ENCODE measurements at regions not wholly inside any gene's neighbourhood (a gene's known extent, or its start where the extent isn't known, plus 50 kb on each side); places are given as distances from the start of the nearest gene placed in this dataset.

DNA sequence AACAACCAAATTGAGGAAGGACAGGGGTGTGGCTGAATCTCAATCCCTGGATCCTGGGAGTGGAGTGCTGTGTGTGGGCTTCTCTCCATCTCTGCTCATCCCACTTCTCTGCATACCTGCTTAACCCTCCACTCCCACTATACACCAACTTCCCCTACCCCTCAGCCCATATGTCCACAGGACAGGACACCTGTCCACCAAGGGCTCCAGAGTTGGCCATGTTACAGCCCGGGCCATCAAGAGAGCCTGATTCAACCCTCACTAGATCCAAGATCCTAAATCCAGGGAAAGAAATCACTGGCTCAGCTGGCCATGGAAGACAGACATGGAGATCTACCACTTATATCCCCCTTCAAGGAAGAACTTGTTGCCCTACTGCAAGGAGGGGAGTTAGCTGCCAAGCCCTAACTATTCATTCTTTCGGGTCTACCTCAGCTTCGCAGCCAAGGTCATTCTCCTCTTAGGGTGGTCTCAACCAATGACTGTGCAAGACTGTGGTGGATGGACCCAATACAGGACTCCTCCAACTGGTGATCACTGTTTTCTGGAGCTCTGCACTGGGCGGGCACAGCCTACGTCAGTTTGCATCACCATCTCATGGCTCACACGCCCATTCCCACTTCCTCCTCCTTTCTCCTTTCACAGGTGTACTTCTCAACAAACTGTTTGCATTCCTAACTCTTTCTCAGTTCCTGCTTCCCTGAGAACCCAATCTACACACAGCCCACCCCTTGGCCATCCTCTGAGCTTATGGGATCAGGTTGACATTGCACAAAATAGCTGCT, 53.7 kb upstream of the ZBTB43 start:
- peaks cover 22% of the 10 kb centered on the region for H3K4me1 Mint-ChIP-seq (ENCODE audit: low read depth)
- H3K27me3 Mint-ChIP-seq (ENCODE audit: low read depth), result peaks cover 3% of the 10 kb centered on the region
- H3K4me3 Mint-ChIP-seq (ENCODE audit: low read depth), result no peak overlapping the region
- H3K27ac Mint-ChIP-seq, result no peak overlapping the region
- no peaks in the 10 kb centered on the region for H3K9me3 Mint-ChIP-seq
- no peak for DNase-seq (ENCODE audit: low spot score)
- intact Hi-C loops (cut with micrococcal nuclease), result no loop called here
- no peaks in the 10 kb centered on the region for H3K36me3 Mint-ChIP-seq (ENCODE audit: low read depth)

DNA sequence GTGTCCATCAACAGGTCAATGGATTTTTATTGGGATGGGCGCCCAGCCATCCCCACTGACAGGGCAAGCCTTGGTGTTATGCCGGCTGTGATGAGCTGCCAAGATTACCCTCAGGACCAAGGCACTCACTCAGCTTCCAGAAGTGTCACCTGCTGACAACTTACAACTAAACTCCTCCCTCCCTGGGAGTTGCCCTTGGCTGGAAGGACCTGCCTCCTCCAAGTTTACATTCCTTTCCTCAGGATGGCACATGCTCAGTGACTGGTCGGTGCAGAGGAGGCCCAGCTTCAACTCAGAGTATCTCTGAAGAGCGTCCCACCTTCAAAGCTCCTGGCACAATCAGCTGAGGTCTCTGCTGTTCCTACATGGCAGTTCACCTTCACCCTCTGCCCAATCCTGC, 52.5 kb upstream of the ZBTB43 start:
- Mint-ChIP-seq H3K4me3 (ENCODE audit: low read depth) (no peak overlapping the region), H3K9me3 (no peaks in the 10 kb centered on the region), H3K4me1 (ENCODE audit: low read depth) (peaks cover 14% of the 10 kb centered on the region), H3K27ac (no peak overlapping the region), H3K27me3 (ENCODE audit: low read depth) (peaks cover 5% of the 10 kb centered on the region), H3K36me3 (ENCODE audit: low read depth) (no peaks in the 10 kb centered on the region)
- intact Hi-C loops (cut with micrococcal nuclease), result no loop called here
- DNase-seq (ENCODE audit: low spot score), result no peak

DNA sequence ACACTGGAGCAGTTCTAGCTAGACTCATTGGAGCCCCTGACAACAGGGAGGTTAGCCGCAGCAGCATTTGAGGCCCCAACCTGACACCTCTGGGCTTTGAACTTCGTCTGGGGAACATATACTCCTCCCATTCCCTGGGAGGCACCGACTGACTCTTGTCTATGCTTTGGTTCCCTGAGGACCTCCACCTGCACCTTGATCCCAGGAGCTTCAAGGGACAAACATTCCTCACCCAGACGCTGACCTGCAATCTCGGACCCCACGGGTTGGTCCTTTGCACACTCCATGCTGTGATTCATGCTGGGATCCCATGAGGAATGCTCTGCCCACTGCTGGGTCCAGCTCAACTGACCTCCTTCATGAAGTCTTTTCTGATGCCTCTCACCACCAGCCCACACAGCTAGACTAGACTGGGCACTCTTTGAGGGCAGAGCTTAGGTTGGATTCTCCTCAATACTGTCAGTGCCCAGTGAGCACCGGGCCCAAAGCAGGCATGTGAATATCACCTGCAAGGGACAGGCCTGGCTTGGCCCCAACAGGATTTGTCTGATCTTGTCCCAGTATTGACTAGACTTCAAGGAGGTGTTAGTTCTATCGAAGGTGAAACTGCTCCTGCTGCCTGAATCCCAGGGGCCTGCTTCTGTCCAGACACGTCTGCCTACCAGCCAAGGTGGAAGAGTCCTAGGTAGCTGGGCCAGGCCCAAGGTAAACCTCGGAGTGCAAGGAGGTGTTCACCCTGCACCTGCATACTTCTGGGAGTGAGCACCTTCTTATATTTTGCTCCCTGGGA, 51.8 kb upstream of the ZBTB43 start:
- no peak overlapping the region for H3K4me3 Mint-ChIP-seq (ENCODE audit: low read depth)
- H3K27me3 Mint-ChIP-seq (ENCODE audit: low read depth), result peaks cover 6% of the 10 kb centered on the region
- H3K4me1 Mint-ChIP-seq (ENCODE audit: low read depth), result peaks cover 7% of the 10 kb centered on the region
- intact Hi-C loops (cut with micrococcal nuclease), result no loop called here
- H3K9me3 Mint-ChIP-seq, result no peaks in the 10 kb centered on the region
- peak; percentile 4 for DNase-seq (ENCODE audit: low spot score)
- H3K36me3 Mint-ChIP-seq (ENCODE audit: low read depth), result no peaks in the 10 kb centered on the region
- H3K27ac Mint-ChIP-seq, result no peak overlapping the region

DNA sequence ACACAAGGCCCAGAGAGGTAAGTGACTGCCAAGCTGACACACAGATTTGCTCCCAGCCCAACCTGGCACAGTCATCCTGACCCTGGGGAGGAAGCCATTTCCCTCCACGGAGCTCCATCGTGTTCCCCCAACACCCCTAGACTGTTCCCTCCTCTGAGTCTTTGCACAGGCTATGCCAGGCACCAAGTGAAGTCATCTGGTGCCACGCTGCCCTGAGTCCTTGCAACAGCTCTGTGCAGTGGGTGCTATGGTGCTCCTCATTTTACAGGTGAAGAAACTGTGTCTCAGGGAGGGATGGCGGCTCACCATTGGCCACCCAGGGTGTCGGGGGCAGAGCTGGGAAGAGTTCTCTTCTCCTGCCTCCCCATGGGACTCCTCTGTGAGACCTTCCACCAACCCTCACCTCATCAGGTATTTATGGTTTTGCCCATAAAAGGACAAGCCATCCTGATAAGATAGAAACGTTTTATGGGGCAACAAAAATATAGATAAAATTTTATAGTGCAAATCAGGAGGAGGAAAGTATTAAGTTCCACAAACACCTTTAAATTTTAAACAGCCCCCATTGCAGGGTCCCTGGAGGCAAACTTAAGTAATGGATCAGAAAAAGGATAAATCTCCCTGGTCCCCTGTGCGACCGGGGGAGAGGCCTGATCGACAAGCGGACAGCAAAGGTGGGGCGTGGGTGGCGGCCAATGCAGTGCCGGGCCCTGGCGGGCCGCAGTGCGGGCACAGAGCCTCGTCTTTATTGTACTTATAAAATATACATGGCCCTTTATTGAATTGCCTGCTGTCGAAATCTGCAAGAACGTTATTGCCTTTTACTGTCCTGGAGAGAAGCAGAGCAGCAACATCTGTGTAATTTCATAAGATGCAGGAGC, 50.2 kb upstream of the ZBTB43 start:
- no peak overlapping the region for H3K27ac Mint-ChIP-seq
- peaks cover 8% of the 10 kb centered on the region for H3K27me3 Mint-ChIP-seq (ENCODE audit: low read depth)
- no peaks in the 10 kb centered on the region for H3K4me1 Mint-ChIP-seq (ENCODE audit: low read depth)
- H3K4me3 Mint-ChIP-seq (ENCODE audit: low read depth), result no peak overlapping the region
- intact Hi-C loops (cut with micrococcal nuclease), result no loop called here
- H3K9me3 Mint-ChIP-seq, result no peaks in the 10 kb centered on the region
- no peak for DNase-seq (ENCODE audit: low spot score)
- H3K36me3 Mint-ChIP-seq (ENCODE audit: low read depth), result no peaks in the 10 kb centered on the region
